Endothelial cell of umbilical vein (primary cell): ENCODE measurements at regions not wholly inside any gene's neighbourhood (a gene's known extent, or its start where the extent isn't known, plus 50 kb on each side); places are given as distances from the start of the nearest gene placed in this dataset.

Experiments
- BruUV-seq: library from RNA; stranded (reverse); fragments of 400-500 nt; replicated peaks from 2 replicates; lab custom pipeline; 2021; lab: Mats Ljungman, UMichigan
- CTCF ChIA-PET: fragments of 300-600, 350-600 bp; sonication (Branson Sonifier 250); formaldehyde crosslinking; loops from one replicate; lab custom pipeline; 2021; ENCODE audit warnings: antibody characterized with exemption, inconsistent platforms; lab: Charles Lee
- POLR2A ChIA-PET: fragments of 300-600, 350-600 bp; sonication (Branson Sonifier 250); formaldehyde crosslinking; loops from one replicate; lab custom pipeline; 2021; ENCODE audit warnings: antibody characterized with exemption, inconsistent platforms; lab: Charles Lee
- DNase-seq: peaks from one replicate; pipeline ENCODE4 v3.0.0-alpha.2; 2011; ENCODE audit warnings: low read depth, low spot score
- FAIRE-seq: peaks from 2 replicates; lab custom pipeline; 2011; peaks lifted over from hg19 to GRCh38; lab: Jason Lieb, UNC
- H2AFZ ChIP-seq: 2 replicates; pipeline ENCODE4 v1.6.0; 2012; ENCODE audit warnings: low read depth, low read length, control low read depth, inconsistent platforms
- H3K27ac ChIP-seq: 2 replicates; pipeline ENCODE4 v1.5.1; 2011; ENCODE audit warnings: low read depth, mild to moderate bottlenecking, control low read depth, low read length, moderate library complexity; ENCODE audit not compliant: insufficient read depth
- H3K27me3 ChIP-seq, 2 experiments: 2 replicates each; pipeline versions ENCODE4 v1.6.0 to v1.6.1; 2011; ENCODE audit warnings: low read length in 2 of 2, mixed read lengths in 1 of 2; ENCODE audit not compliant: control insufficient read depth in 2 of 2, insufficient read depth in 2 of 2
- H3K36me3 ChIP-seq, 2 experiments: 2 replicates in 1 of 2; 3 replicates in 1 of 2; pipeline ENCODE4 v1.5.1; 2011; ENCODE audit warnings: low read length in 2 of 2, mild to moderate bottlenecking in 1 of 2, moderate library complexity in 1 of 2; ENCODE audit not compliant: control insufficient read depth in 2 of 2, insufficient read depth in 2 of 2; ENCODE audit errors: extremely low read depth in 1 of 2
- H3K4me1 ChIP-seq: 3 replicates; pipeline ENCODE4 v1.5.1; 2011; ENCODE audit warnings: mild to moderate bottlenecking, low read length; ENCODE audit not compliant: control insufficient read depth, insufficient read depth; ENCODE audit errors: extremely low read depth
- H3K4me2 ChIP-seq: 2 replicates; pipeline ENCODE4 v1.6.1; 2011; ENCODE audit warnings: low read length, control low read depth, mixed read lengths; ENCODE audit not compliant: insufficient read depth
- H3K4me3 ChIP-seq, 3 experiments: fragments of 200-600 bp in 1 of 3; sonication (generic), shearing (Covaris generic) in 1 of 3; replicated peaks in 1 of 3; 2 replicates each; pipeline ENCODE4 v1.5.1; 2011 to 2016; ENCODE audit warnings: control low read depth in 3 of 3, low read length in 3 of 3, mild to moderate bottlenecking in 2 of 3, inconsistent platforms in 1 of 3, low read depth in 1 of 3, moderate library complexity in 1 of 3; ENCODE audit not compliant: insufficient read depth in 1 of 3
- H3K79me2 ChIP-seq: 2 replicates; pipeline ENCODE4 v1.6.0; 2012; ENCODE audit warnings: low read length, inconsistent platforms; ENCODE audit not compliant: control insufficient read depth, insufficient read depth
- H3K9ac ChIP-seq: replicated peaks from 2 replicates; pipeline ENCODE3; 2011; ENCODE audit warnings: low read length, control low read depth; ENCODE audit not compliant: insufficient read depth; ENCODE audit errors: extremely low read depth
- H3K9me1 ChIP-seq: replicated peaks from 3 replicates; pipeline ENCODE4 v1.6.0; 2011; ENCODE audit warnings: mild to moderate bottlenecking, low read length; ENCODE audit not compliant: control insufficient read depth, insufficient read depth; ENCODE audit errors: extremely low read depth
- H3K9me3 ChIP-seq: replicated peaks from 2 replicates; pipeline ENCODE4 v1.5.1; 2012; ENCODE audit warnings: low read length, inconsistent platforms; ENCODE audit not compliant: control insufficient read depth, insufficient read depth
- H4K20me1 ChIP-seq: replicated peaks from 2 replicates; pipeline ENCODE3; 2011; ENCODE audit warnings: mild to moderate bottlenecking, low read length; ENCODE audit not compliant: control insufficient read depth, insufficient read depth; ENCODE audit errors: extremely low read depth
- CTCF ChIP-seq, 2 donors: IDR thresholded peaks; 1 replicate in 1 of 2; 2 replicates in 1 of 2; pipeline ENCODE4 v1.5.1; 2011; ENCODE audit warnings: low read length in 2 of 2, mild to moderate bottlenecking in 2 of 2, moderate library complexity in 2 of 2, control low read depth in 1 of 2, inconsistent platforms in 1 of 2, low read depth in 1 of 2; ENCODE audit not compliant: insufficient read depth in 1 of 2; ENCODE audit errors: extremely low read depth in 1 of 2
- EZH2 ChIP-seq: IDR thresholded peaks from 2 replicates; pipeline ENCODE4 v1.6.1; 2012; ENCODE audit warnings: borderline replicate concordance, low read depth, mild to moderate bottlenecking, moderate library complexity, low read length, inconsistent platforms; ENCODE audit not compliant: severe bottlenecking
- FOS ChIP-seq: IDR thresholded peaks from 2 replicates; pipeline ENCODE4 v1.6.1; 2011; ENCODE audit warnings: mild to moderate bottlenecking, low read length, moderate library complexity, borderline replicate concordance; ENCODE audit not compliant: insufficient read depth
- GATA2 ChIP-seq: IDR thresholded peaks from 2 replicates; pipeline ENCODE4 v1.7.0; 2011; ENCODE audit warnings: low read depth, mild to moderate bottlenecking, moderate library complexity, mixed read lengths, low read length; ENCODE audit not compliant: insufficient read length, insufficient read depth
- JUN ChIP-seq: IDR thresholded peaks from 2 replicates; pipeline ENCODE4 v1.6.1; 2011; ENCODE audit warnings: borderline replicate concordance, low read depth; ENCODE audit not compliant: insufficient read length, insufficient read depth
- MAX ChIP-seq: IDR thresholded peaks from 2 replicates; pipeline ENCODE4 v1.6.1; 2011; ENCODE audit not compliant: insufficient read depth, insufficient read length
- MYC ChIP-seq: IDR thresholded peaks from one replicate; pipeline ENCODE4 v1.6.1; 2011; ENCODE audit warnings: mild to moderate bottlenecking, low read depth, low read length
- POLR2AphosphoS5 ChIP-seq: IDR thresholded peaks from 2 replicates; pipeline ENCODE4 v1.6.1; 2012; ENCODE audit warnings: low read depth, mild to moderate bottlenecking, control low read depth, low read length, moderate library complexity; ENCODE audit not compliant: insufficient read depth
- dilution Hi-C: fragments of 300-500 bp; cut with MboI; formaldehyde crosslinking; loops from one replicate; pipeline ENCODE4 v1.15.0; 2019; ENCODE audit warnings: low sequenced_read_pairs; ENCODE audit not compliant: extremely low pct_ligation_motif_present
- intact Hi-C: fragments of 100-400 bp; cut with micrococcal nuclease; formaldehyde crosslinking; loops from one replicate; pipeline ENCODE4 v1.10.0; 2022

GRCh38 chr6:141877275-141877983, 255.3 kb upstream of the GJE1 start:
- Histone ChIP-seq H3K27me3 (no peaks in the 10 kb centered on the region), H3K9me3 (no peaks in the 10 kb centered on the region), H3K79me2 (no peaks in the 10 kb centered on the region), H3K9ac (no peak overlapping the region), H3K36me3 (no peaks in the 10 kb centered on the region), H3K4me1 (no peaks in the 10 kb centered on the region), H2AFZ (no peak overlapping the region), H3K4me2 (no peak overlapping the region), H3K4me3 (no peak overlapping the region), H4K20me1 (no peaks in the 10 kb centered on the region), H3K9me1 (no peaks in the 10 kb centered on the region), H3K27ac (no peak overlapping the region)
- ChIA-PET POLR2A (no interaction called here), CTCF (no interaction called here)
- TF ChIP-seq CTCF (IDR thresholded peaks at IDR 0.05; ENCODE audit: extremely low read depth in 1 of 2, insufficient read depth in 1 of 2, low read depth in 1 of 2, low read length in 2 of 2) (no peak), EZH2 (no peak), POLR2AphosphoS5 (no peak), JUN (no peak), MYC (no peak), FOS (no peak), MAX (no peak), GATA2 (no peak)
- dilution Hi-C loops, result no loop called here
- BruUV-seq, result no TSS peak
- intact Hi-C loops, result no loop called here
- DNase-seq (no peak), FAIRE-seq (no peak)
